ENCODE measurements at regions not wholly inside any gene's neighbourhood (a gene's known extent, or its start where the extent isn't known, plus 50 kb on each side); places are given as distances from the start of the nearest gene placed in this dataset.

GRCh38 chr11:92397221-92397755 is 172.7 kb downstream of the FAT3 start:
- TF ChIP-seq CTCF (IDR thresholded peaks at IDR 0.05) (peak; percentile 9), EZH2phosphoT487 (IDR thresholded peaks at IDR 0.05) (no peak), EZH2 (IDR thresholded peaks at IDR 0.05) (no peak)
